Esophagus muscularis mucosa (tissue), 4 donors: ENCODE measurements at regions not wholly inside any gene's neighbourhood (a gene's known extent, or its start where the extent isn't known, plus 50 kb on each side); places are given as distances from the start of the nearest gene placed in this dataset.

Experiments used
- DNase-seq: peaks from one replicate; pipeline ENCODE4 v3.0.0-alpha.2; 2017; ENCODE audit errors: extremely low spot score
- H3K27ac ChIP-seq, 4 donors: fragments of 200-600 bp; sonication (generic); replicated peaks in 1 of 4; 1 replicate in 3 of 4; 2 replicates in 1 of 4; pipeline ENCODE4 v1.5.1; 2016 to 2019; ENCODE audit warnings: mild to moderate bottlenecking in 1 of 4
- H3K27me3 ChIP-seq, 4 donors: fragments of 200-600 bp; sonication (generic); one replicate each; pipeline versions ENCODE4 v1.5.1 to v1.6.0; 2016 to 2019
- H3K36me3 ChIP-seq, 4 donors: fragments of 200-600 bp; sonication (generic); one replicate each; pipeline ENCODE4 v1.5.1; 2016 to 2019
- H3K4me1 ChIP-seq, 4 donors: fragments of 200-600 bp; sonication (generic); one replicate each; pipeline ENCODE4 v1.5.1; 2016 to 2019
- H3K4me3 ChIP-seq, 4 donors: fragments of 200-600 bp; sonication (generic); 1 replicate in 2 of 4; 2 replicates in 2 of 4; pipeline ENCODE4 v1.5.1; 2016 to 2019; ENCODE audit warnings: mild to moderate bottlenecking in 4 of 4, moderate library complexity in 1 of 4
- H3K9me3 ChIP-seq, 4 donors: fragments of 200-600 bp; sonication (generic); 1 replicate in 3 of 4; 2 replicates in 1 of 4; pipeline ENCODE4 v1.5.1; 2016 to 2019
- CTCF ChIP-seq, 3 experiments: fragments of 200-600 bp in 2 of 3; fragments of 450-650 bp in 1 of 3; sonication (generic) in 2 of 3; IDR thresholded peaks; one replicate each; pipeline ENCODE4 v1.5.1; 2017 to 2019; ENCODE audit warnings: antibody characterized with exemption in 3 of 3, mild to moderate bottlenecking in 2 of 3, moderate library complexity in 1 of 3
- EP300 ChIP-seq: sonication (generic); formaldehyde crosslinking; IDR thresholded peaks from one replicate; pipeline ENCODE4 v1.6.1; 2017; ENCODE audit warnings: antibody characterized with exemption
- POLR2A ChIP-seq: fragments of 450-650 bp; IDR thresholded peaks from one replicate; pipeline ENCODE4 v1.6.1; 2017; ENCODE audit warnings: antibody characterized with exemption, moderate library complexity, mild to moderate bottlenecking, low read depth
- POLR2AphosphoS5 ChIP-seq, 2 donors: sonication (generic); formaldehyde crosslinking; IDR thresholded peaks; one replicate each; pipeline ENCODE4 v1.6.1; 2017; ENCODE audit warnings: antibody characterized with exemption in 2 of 2
- WGBS: methylation state at CpG from one replicate; pipeline ENCODE4 v1.1.5; 2018; 5-methylcytosine and 5-hydroxymethylcytosine counted together
- intact Hi-C: fragments of 100-400 bp; cut with DNase I; formaldehyde crosslinking; loops from one replicate; pipeline ENCODE4 v1.15.1; 2023

- no peaks in the 10 kb centered on the region for H3K9me3 ChIP-seq
- no peak for TF ChIP-seq POLR2AphosphoS5 (IDR thresholded peaks at IDR 0.05)
- H3K36me3 ChIP-seq: no peaks in the 10 kb centered on the region
- H3K27me3 ChIP-seq: no peaks in the 10 kb centered on the region
- DNase-seq: no peak
- WGBS: 90% methylated on average over 2 of the region's 2 CpGs
- H3K4me3 ChIP-seq: no peak overlapping the region
- intact Hi-C loops: no loop called here
- H3K27ac ChIP-seq: no peak overlapping the region
- no peaks in the 10 kb centered on the region for H3K4me1 ChIP-seq
Observed at GRCh38 chr10:64102916-64103315, 581.7 kb downstream of the REEP3 start.

GRCh38 chr10:64103750-64104470, 582.7 kb downstream of the REEP3 start:
- intact Hi-C loops: no loop called here
- DNase-seq: no peak
- no peak overlapping the region for H3K4me3 ChIP-seq
- no peaks in the 10 kb centered on the region for H3K36me3 ChIP-seq
- 74% methylated on average over 6 of the region's 6 CpGs for WGBS
- no peaks in the 10 kb centered on the region for H3K9me3 ChIP-seq
- no peaks in the 10 kb centered on the region for H3K4me1 ChIP-seq
- no peaks in the 10 kb centered on the region for H3K27me3 ChIP-seq
- no peak overlapping the region for H3K27ac ChIP-seq
- no peak for TF ChIP-seq POLR2A
- TF ChIP-seq EP300: no peak
- TF ChIP-seq CTCF (IDR thresholded peaks at IDR 0.05): no peak
- no peak for TF ChIP-seq POLR2AphosphoS5 (IDR thresholded peaks at IDR 0.05)

GRCh38 chr10:64109926-64110495, 588.8 kb downstream of the REEP3 start:
- 90% methylated on average over 1 of the region's 1 CpG for WGBS
- no peak overlapping the region for H3K4me3 ChIP-seq
- no peaks in the 10 kb centered on the region for H3K27me3 ChIP-seq
- intact Hi-C loops: no loop called here
- no peaks in the 10 kb centered on the region for H3K36me3 ChIP-seq
- no peaks in the 10 kb centered on the region for H3K4me1 ChIP-seq
- no peaks in the 10 kb centered on the region for H3K9me3 ChIP-seq
- H3K27ac ChIP-seq: no peak overlapping the region
- no peak for TF ChIP-seq POLR2A
- TF ChIP-seq POLR2AphosphoS5 (IDR thresholded peaks at IDR 0.05): no peak
- no peak for TF ChIP-seq CTCF (IDR thresholded peaks at IDR 0.05)
- TF ChIP-seq EP300: no peak
- DNase-seq: no peak

- H3K27me3 ChIP-seq: no peaks in the 10 kb centered on the region
- TF ChIP-seq POLR2AphosphoS5 (IDR thresholded peaks at IDR 0.05): no peak
- no peak for TF ChIP-seq CTCF (IDR thresholded peaks at IDR 0.05)
- no peak for TF ChIP-seq POLR2A
- TF ChIP-seq EP300: no peak
- H3K4me1 ChIP-seq: no peaks in the 10 kb centered on the region
- H3K4me3 ChIP-seq: no peak overlapping the region
- DNase-seq: no peak
- WGBS: 58% methylated on average over 2 of the region's 2 CpGs
- no peaks in the 10 kb centered on the region for H3K9me3 ChIP-seq
- H3K36me3 ChIP-seq: no peaks in the 10 kb centered on the region
- H3K27ac ChIP-seq: no peak overlapping the region
- intact Hi-C loops: no loop called here
Observed at GRCh38 chr10:64112701-64113355, 591.6 kb downstream of the REEP3 start.

GRCh38 chr10:64113375-64113774, 592.2 kb downstream of the REEP3 start:
- WGBS: 72% methylated on average over 6 of the region's 6 CpGs
- H3K36me3 ChIP-seq: no peaks in the 10 kb centered on the region
- H3K27me3 ChIP-seq: no peaks in the 10 kb centered on the region
- intact Hi-C loops: no loop called here
- no peak for DNase-seq
- H3K4me1 ChIP-seq: no peaks in the 10 kb centered on the region
- H3K4me3 ChIP-seq: no peak overlapping the region
- TF ChIP-seq CTCF (IDR thresholded peaks at IDR 0.05) (no peak), POLR2A (no peak), POLR2AphosphoS5 (IDR thresholded peaks at IDR 0.05) (no peak), EP300 (no peak)
- H3K27ac ChIP-seq: no peak overlapping the region
- H3K9me3 ChIP-seq: no peaks in the 10 kb centered on the region
